Pancreas (tissue), 10 donors: ENCODE measurements at regions not wholly inside any gene's neighbourhood (a gene's known extent, or its start where the extent isn't known, plus 50 kb on each side); places are given as distances from the start of the nearest gene placed in this dataset.

ENCODE experiments used
- ATAC-seq, 4 donors: fragments of 200-7000 bp; cut with Tn5 transposase; one replicate each; pipeline versions ENCODE4 v1.8.0 to v1.9.1; 2020; ENCODE audit warnings: mild to moderate bottlenecking in 4 of 4, moderate library complexity in 4 of 4
- DNase-seq, 6 donors: peaks; one replicate each; pipeline ENCODE4 v3.0.0-alpha.2; 2020
- FAIRE-seq: peaks from 2 replicates; lab custom pipeline; 2012; peaks lifted over from hg19 to GRCh38; lab: Jason Lieb, UNC
- H3K27ac ChIP-seq, 4 donors: fragments of 200-600 bp; sonication (generic); 1 replicate in 3 of 4; 2 replicates in 1 of 4; pipeline versions ENCODE4 v1.5.0 to v1.8.0; 2020
- H3K27me3 ChIP-seq, 4 donors: fragments of 200-600 bp; one replicate each; pipeline ENCODE4 v1.8.0; 2021
- H3K36me3 ChIP-seq, 3 donors: fragments of 200-600 bp; sonication (generic) in 1 of 3; one replicate each; pipeline versions ENCODE4 v1.5.0 to v1.8.0; 2020 to 2021
- H3K4me1 ChIP-seq, 3 donors: fragments of 200-600 bp; one replicate each; pipeline ENCODE4 v1.8.0; 2021
- H3K4me3 ChIP-seq, 4 donors: fragments of 200-600 bp; sonication (generic) in 2 of 4; one replicate each; pipeline versions ENCODE4 v1.5.0 to v1.8.0; 2020 to 2021
- H3K9me3 ChIP-seq, 4 donors: fragments of 200-600 bp; one replicate each; pipeline ENCODE4 v1.8.0; 2021
- WGBS, 2 donors: extraction: QIAGEN DNeasy Blood & Tissue Kit; methylation state at CpG; one replicate each; pipeline ENCODE4 v1.1.7; 2013; 5-methylcytosine and 5-hydroxymethylcytosine counted together
- intact Hi-C, 3 donors: fragments of 100-400 bp; cut with DNase I; formaldehyde crosslinking; loops; one replicate each; pipeline versions ENCODE4 v1.11.1 to v1.14.2; 2022
- TF ChIP-seq, protein P1 (sequence below), 4 donors: fragments of 200-600 bp; sonication (generic) in 3 of 4; IDR thresholded peaks; one replicate each; pipeline versions ENCODE4 v1.5.0 to v1.8.0; 2021; ENCODE audit warnings: antibody characterized with exemption in 4 of 4
- donor health status: healthy with polysubstance abuse.
- donor health status: DM: no; HTN: no; CAD: no; lungs with moderate emphysema.
- donor health status: DM: no; HTN: no; CAD: no.
- donor health status: control.
- donor health status: control.
- donor health status: Bipolar disorder and iron deficiency.
- donor health status: DM: yes; HTN: yes; CAD: no.
- donor health status: DM: no; HTN: no; CAD: no.
- donor health status: DM: no; HTN: no; CAD: no.
- donor health status: DM: yes; HTN: yes; CAD: no.

DNA sequence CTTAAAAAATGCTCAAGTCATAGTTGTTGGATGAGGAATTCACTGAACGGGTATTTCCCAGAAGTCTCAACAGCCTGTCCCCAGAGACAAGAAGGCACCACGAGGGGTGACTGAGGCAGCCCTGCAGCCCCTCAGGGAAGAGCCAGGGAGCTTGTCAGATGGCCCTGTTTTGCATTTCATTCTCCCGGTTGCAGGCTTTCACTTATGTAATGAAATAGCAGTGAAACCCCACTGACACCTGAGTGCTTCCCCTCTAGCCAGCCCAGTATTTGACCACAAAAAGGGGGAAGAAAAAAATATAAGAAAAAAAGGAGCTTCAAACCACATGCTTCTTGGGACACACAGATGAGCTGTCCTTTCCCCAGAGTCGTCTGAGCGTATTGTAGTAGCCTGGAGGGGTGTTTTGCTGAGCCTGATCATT is 75.3 kb upstream of the IL12B start:
- Histone ChIP-seq H3K4me1 (no peaks in the 10 kb centered on the region), H3K27me3 (no peaks in the 10 kb centered on the region), H3K27ac (no peak overlapping the region), H3K36me3 (no peaks in the 10 kb centered on the region), H3K9me3 (no peaks in the 10 kb centered on the region), H3K4me3 (no peak overlapping the region)
- DNase-seq = no peak
- FAIRE-seq = no peak
- WGBS, 2 donors = 59% methylated on average over 5 of the region's 5 CpGs
- TF ChIP-seq, protein P1, sequence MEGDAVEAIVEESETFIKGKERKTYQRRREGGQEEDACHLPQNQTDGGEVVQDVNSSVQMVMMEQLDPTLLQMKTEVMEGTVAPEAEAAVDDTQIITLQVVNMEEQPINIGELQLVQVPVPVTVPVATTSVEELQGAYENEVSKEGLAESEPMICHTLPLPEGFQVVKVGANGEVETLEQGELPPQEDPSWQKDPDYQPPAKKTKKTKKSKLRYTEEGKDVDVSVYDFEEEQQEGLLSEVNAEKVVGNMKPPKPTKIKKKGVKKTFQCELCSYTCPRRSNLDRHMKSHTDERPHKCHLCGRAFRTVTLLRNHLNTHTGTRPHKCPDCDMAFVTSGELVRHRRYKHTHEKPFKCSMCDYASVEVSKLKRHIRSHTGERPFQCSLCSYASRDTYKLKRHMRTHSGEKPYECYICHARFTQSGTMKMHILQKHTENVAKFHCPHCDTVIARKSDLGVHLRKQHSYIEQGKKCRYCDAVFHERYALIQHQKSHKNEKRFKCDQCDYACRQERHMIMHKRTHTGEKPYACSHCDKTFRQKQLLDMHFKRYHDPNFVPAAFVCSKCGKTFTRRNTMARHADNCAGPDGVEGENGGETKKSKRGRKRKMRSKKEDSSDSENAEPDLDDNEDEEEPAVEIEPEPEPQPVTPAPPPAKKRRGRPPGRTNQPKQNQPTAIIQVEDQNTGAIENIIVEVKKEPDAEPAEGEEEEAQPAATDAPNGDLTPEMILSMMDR (IDR thresholded peaks at IDR 0.05) = no peak
- no peak for ATAC-seq
- intact Hi-C loops = no loop called here

DNA sequence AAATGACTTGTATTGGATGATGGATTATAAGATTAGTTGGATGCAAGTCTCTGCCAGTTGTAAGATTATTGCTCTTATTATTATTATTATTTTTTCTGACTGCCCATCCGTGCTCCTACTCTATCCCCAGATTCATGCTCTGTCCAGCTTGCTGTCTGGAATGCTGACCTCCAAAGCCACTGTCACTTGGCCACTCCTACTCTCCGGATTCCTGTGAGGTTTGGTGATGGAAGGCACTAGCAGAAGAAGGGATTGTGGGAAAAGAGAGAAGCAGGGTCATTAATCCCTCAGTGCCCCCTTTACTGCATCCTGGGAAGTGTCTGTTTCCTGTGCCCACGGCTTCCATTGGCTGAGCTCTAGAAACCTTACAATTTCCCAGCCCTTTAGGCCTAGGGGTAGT is 76.3 kb upstream of the IL12B start:
- WGBS, 2 donors = 44 to 52% methylated on average over 3 of the region's 3 CpGs
- H3K4me1 ChIP-seq = no peaks in the 10 kb centered on the region
- FAIRE-seq = no peak
- TF ChIP-seq, protein P1 (IDR thresholded peaks at IDR 0.05) = no peak
- DNase-seq = no peak
- H3K27ac ChIP-seq = no peak overlapping the region
- intact Hi-C loops = no loop called here
- H3K36me3 ChIP-seq = no peaks in the 10 kb centered on the region
- H3K27me3 ChIP-seq = no peaks in the 10 kb centered on the region
- H3K4me3 ChIP-seq = no peak overlapping the region
- ATAC-seq = no peak
- no peaks in the 10 kb centered on the region for H3K9me3 ChIP-seq

DNA sequence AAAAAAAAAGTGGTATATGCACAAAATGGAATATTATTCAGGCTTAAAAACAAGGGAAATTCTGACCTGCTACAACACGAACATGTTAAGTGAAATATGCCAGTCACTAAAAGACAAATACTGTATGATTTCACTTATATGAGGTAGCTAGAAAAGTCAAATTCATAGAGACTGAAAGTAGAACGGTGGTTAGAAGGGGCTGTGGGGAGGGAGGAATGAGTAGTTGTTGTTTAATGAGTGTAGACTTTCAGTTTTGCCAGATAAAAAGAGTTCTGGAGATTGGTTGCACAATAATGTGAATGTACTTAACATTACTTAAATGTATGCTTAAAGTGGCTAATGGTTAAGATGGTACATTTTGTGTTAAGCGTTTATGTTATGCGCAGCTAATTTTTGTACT is 79.5 kb upstream of the IL12B start:
- FAIRE-seq = no peak
- Histone ChIP-seq H3K27me3 (no peaks in the 10 kb centered on the region), H3K36me3 (no peaks in the 10 kb centered on the region), H3K9me3 (no peaks in the 10 kb centered on the region), H3K4me3 (no peak overlapping the region), H3K27ac (no peak overlapping the region), H3K4me1 (no peaks in the 10 kb centered on the region)
- 72 to 80% methylated on average over 4 of the region's 4 CpGs for WGBS, 2 donors
- no peak for ATAC-seq
- TF ChIP-seq, protein P1 (IDR thresholded peaks at IDR 0.05) = no peak
- intact Hi-C loops = no loop called here
- DNase-seq = no peak

DNA sequence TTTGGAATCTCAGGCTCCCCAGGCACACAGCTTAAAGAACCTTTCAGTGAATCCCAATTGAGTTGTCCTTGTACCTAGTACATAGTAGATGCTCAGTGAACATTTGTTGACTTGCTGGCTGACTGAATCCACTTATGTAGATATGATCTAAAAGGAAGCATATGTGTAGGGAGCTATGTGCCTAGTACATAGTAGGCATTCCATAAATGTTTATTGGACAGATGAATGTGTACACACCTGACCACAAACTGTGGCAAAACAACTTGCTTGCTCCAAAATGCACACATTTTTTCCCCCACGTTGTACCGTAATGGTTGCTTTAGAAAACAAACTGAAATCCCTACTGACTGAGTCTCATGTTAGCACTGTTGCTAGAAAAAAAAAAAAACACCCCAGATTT is 80.2 kb upstream of the IL12B start:
- Histone ChIP-seq H3K4me3 (no peak overlapping the region), H3K36me3 (no peaks in the 10 kb centered on the region), H3K9me3 (no peaks in the 10 kb centered on the region), H3K4me1 (no peaks in the 10 kb centered on the region), H3K27me3 (no peaks in the 10 kb centered on the region), H3K27ac (no peak overlapping the region)
- intact Hi-C loops = no loop called here
- TF ChIP-seq, protein P1 (IDR thresholded peaks at IDR 0.05) = no peak
- FAIRE-seq (no peak), ATAC-seq (no peak), DNase-seq (no peak)
- 69 to 81% methylated on average over 2 of the region's 2 CpGs for WGBS, 2 donors

DNA sequence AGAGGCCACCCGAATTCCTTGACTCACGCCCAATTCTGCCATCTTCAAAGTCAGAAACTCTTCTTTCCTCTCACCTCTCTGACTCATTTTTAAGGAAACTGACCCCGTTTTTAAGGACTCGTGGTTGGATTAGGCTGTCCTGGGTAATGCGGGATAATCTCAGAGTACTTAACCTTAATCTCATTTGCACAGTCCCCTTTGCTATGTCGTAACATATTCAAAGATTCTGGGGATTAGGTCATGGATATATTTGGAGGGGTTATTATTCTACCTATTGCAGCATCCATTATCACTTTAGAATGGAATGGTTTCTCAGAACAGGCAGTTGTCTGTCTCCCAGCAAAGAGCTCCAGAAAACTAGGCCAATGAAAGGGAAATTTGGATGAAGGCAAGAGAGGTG is 80.8 kb upstream of the IL12B start:
- intact Hi-C loops = no loop called here
- Histone ChIP-seq H3K36me3 (no peaks in the 10 kb centered on the region), H3K9me3 (no peaks in the 10 kb centered on the region), H3K4me1 (no peaks in the 10 kb centered on the region), H3K4me3 (no peak overlapping the region), H3K27ac (no peak overlapping the region), H3K27me3 (no peaks in the 10 kb centered on the region)
- FAIRE-seq (no peak), ATAC-seq (no peak), DNase-seq (no peak)
- TF ChIP-seq, protein P1 (IDR thresholded peaks at IDR 0.05) = no peak
- 58 to 63% methylated on average over 6 of the region's 6 CpGs for WGBS, 2 donors
